BJ (cell line): ENCODE measurements at regions not wholly inside any gene's neighbourhood (a gene's known extent, or its start where the extent isn't known, plus 50 kb on each side); places are given as distances from the start of the nearest gene placed in this dataset.

Source experiments
- CTCF ChIA-PET: fragments of 350-600 bp; formaldehyde crosslinking; extraction: SDS; loops from one replicate; lab custom pipeline; 2021; ENCODE audit warnings: antibody characterized with exemption, inconsistent platforms; lab: Yijun Ruan, JAX
- POLR2A ChIA-PET: fragments of 300-600 bp; sonication (Branson Sonifier 250); formaldehyde crosslinking; extraction: SDS; loops from one replicate; lab custom pipeline; 2021; ENCODE audit warnings: antibody characterized with exemption; lab: Charles Lee
- DNase-seq: peaks from one replicate; pipeline ENCODE4 v3.0.0-alpha.2; 2011; ENCODE audit warnings: low read depth
- H3K27me3 ChIP-seq: 2 replicates; pipeline ENCODE4 v1.6.0; 2011; ENCODE audit warnings: low read length; ENCODE audit not compliant: control insufficient read depth, insufficient read depth
- H3K36me3 ChIP-seq: 2 replicates; pipeline ENCODE4 v1.5.1; 2011; ENCODE audit warnings: low read length; ENCODE audit not compliant: control insufficient read depth, insufficient read depth
- H3K4me3 ChIP-seq: 2 replicates; pipeline ENCODE4 v1.5.1; 2011; ENCODE audit warnings: low read depth, mild to moderate bottlenecking, control low read depth, low read length
- TF ChIP-seq, protein P1 (sequence below): IDR thresholded peaks from 2 replicates; pipeline ENCODE4 v1.5.1; 2011; ENCODE audit warnings: low read depth, mild to moderate bottlenecking, control low read depth, inconsistent platforms, low read length, moderate library complexity; ENCODE audit not compliant: insufficient read depth

GRCh38 chr9:120258096-120258495, 321.9 kb downstream of the CDK5RAP2 start:
- POLR2A ChIA-PET: no interaction called here
- no peak for DNase-seq

DNA sequence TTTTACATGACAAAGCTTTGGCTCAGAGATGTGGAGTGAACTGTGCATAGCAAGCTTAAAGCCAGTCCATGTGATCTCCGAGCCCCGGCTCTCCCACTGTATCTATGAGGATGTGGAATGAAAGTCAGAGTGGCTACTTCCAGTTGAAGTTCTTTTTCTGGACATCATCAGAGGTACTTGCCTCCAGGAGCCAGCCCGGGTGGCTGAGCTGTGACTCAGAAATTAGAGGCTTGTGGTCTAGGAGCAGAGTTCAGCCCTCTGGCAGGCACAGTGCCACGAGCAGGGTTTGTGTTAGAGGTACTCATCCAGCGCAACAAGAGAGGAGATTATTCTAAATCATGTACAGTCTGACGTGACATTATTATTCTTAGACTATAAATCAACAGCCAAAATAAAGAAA, 322.5 kb downstream of the CDK5RAP2 start:
- POLR2A ChIA-PET: no interaction called here
- TF ChIP-seq, protein P1, sequence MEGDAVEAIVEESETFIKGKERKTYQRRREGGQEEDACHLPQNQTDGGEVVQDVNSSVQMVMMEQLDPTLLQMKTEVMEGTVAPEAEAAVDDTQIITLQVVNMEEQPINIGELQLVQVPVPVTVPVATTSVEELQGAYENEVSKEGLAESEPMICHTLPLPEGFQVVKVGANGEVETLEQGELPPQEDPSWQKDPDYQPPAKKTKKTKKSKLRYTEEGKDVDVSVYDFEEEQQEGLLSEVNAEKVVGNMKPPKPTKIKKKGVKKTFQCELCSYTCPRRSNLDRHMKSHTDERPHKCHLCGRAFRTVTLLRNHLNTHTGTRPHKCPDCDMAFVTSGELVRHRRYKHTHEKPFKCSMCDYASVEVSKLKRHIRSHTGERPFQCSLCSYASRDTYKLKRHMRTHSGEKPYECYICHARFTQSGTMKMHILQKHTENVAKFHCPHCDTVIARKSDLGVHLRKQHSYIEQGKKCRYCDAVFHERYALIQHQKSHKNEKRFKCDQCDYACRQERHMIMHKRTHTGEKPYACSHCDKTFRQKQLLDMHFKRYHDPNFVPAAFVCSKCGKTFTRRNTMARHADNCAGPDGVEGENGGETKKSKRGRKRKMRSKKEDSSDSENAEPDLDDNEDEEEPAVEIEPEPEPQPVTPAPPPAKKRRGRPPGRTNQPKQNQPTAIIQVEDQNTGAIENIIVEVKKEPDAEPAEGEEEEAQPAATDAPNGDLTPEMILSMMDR: no peak
- Histone ChIP-seq H3K36me3 (no peaks in the 10 kb centered on the region), H3K4me3 (no peak overlapping the region), H3K27me3 (no peaks in the 10 kb centered on the region)
- no peak for DNase-seq
- CTCF ChIA-PET: interaction anchor here (2.3 kb wide), 1 partner anchor 9 kb away, joined by 7 read pairs; no protein-coding TSS in a partner anchor

More at GRCh38 chr9:120258096-120258495, 321.9 kb downstream of the CDK5RAP2 start:
- H3K27me3 ChIP-seq: no peaks in the 10 kb centered on the region
- H3K36me3 ChIP-seq: no peaks in the 10 kb centered on the region
- CTCF ChIA-PET: interaction anchor here (2.3 kb wide), 1 partner anchor 10 kb away, joined by 7 read pairs; no protein-coding TSS in a partner anchor
- no peak overlapping the region for H3K4me3 ChIP-seq
- TF ChIP-seq, protein P1: no peak

GRCh38 chr9:120256146-120256545, 323.8 kb downstream of the CDK5RAP2 start:
- CTCF ChIA-PET: no interaction called here
- no peak for DNase-seq
- TF ChIP-seq, protein P1: no peak
- H3K27me3 ChIP-seq: no peaks in the 10 kb centered on the region
- H3K36me3 ChIP-seq: no peaks in the 10 kb centered on the region
- H3K4me3 ChIP-seq: no peak overlapping the region
- POLR2A ChIA-PET: no interaction called here

- H3K4me3 ChIP-seq: no peak overlapping the region
- ChIA-PET CTCF (no interaction called here), POLR2A (no interaction called here)
- no peak for DNase-seq
- no peaks in the 10 kb centered on the region for H3K27me3 ChIP-seq
- TF ChIP-seq, protein P1: no peak
- H3K36me3 ChIP-seq: no peaks in the 10 kb centered on the region
Measured at GRCh38 chr9:120252248-120252647, 327.7 kb downstream of the CDK5RAP2 start.

DNA sequence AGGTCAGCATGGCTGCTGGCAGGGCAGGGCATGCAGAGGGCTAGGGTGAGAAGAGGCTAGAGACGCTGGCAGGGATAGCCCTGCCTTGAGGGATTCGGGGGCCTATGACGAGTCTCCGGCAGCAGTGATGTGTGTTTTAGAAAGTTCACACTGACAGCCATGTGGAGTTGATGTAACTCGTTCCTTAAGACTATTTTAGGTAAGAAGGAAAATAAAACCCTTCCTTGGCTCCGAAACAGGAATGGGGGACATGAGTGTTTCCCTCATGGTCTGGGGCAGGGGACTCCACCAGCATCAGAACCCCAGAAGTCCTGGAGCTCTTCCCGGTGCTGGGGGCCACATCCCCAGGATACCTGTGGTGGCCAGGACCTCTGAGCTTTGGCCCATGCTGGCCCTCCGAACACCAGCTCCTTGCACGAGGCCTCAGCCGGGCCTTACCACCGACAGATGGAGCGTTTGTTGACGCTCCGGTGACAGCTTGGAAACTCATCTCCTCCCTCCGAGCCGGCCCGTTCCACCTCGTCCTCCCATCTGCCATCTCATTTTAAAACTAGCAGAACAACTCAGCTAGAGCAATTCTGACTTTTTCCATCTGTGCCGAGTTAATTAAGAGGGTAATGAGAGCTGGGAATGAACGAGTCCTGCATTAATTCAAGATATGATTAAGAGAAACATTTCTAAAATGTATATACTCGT, 337.7 kb downstream of the CDK5RAP2 start:
- ChIA-PET CTCF (no interaction called here), POLR2A (no interaction called here)
- TF ChIP-seq, protein P1: no peak
- no peak for DNase-seq
- Histone ChIP-seq H3K4me3 (no peak overlapping the region), H3K27me3 (no peaks in the 10 kb centered on the region), H3K36me3 (no peaks in the 10 kb centered on the region)
